ENCODE measurements at regions not wholly inside any gene's neighbourhood (a gene's known extent, or its start where the extent isn't known, plus 50 kb on each side); places are given as distances from the start of the nearest gene placed in this dataset.

DNA sequence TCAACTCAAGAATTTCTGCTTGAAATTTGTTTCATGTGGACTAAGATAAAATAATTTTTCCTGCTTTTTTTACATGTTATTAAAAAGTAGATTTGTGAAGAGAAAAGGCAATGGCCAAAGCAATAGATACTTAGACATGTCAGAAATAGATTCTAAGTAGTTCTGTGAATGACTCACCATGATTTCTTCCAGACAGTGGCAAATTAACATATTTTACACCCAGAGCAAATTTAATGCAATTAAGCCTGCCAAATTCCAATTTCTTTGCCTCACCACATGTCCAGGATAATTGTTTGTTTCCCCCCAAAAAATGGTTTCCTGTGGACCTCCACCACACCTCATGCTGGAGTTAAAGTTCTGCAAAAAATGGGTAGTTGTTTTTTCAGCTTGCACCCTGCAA is 651.4 kb downstream of the CETN3 start:
- no peaks in the 10 kb centered on the region for H3K79me1 ChIP-seq (ENCODE audit: low read depth in 1 of 2, low read length in 2 of 2)
- H3K18ac ChIP-seq (ENCODE audit: low read depth, low read length) = no peak overlapping the region
- no TSS peak for BruUV-seq (replicated peaks)
- ChIA-PET CTCF (no interaction called here), POLR2A (ENCODE audit: unreplicated experiment) (no interaction called here)
- no peak overlapping the region for H2BK15ac ChIP-seq (ENCODE audit: low read depth, low read length)
- dilution Hi-C loops (cut with HindIII; ENCODE audit: low sequenced_read_pairs, unreplicated experiment) (no loop called here), in situ Hi-C loops (cut with MboI; ENCODE audit: low sequenced_read_pairs) (no loop called here), intact Hi-C loops (cut with micrococcal nuclease) (no loop called here)
- peaks cover 2% of the 10 kb centered on the region; the same call in 1 of the 2 replicates for H3K9me3 ChIP-seq (ENCODE audit: control insufficient read depth, insufficient read depth, low read length)
- H4K91ac ChIP-seq (ENCODE audit: insufficient read depth, low read depth, low read length) = no peak overlapping the region
- H3K4me2 ChIP-seq (ENCODE audit: low read depth, low read length) = no peak overlapping the region
- no peak overlapping the region for H2BK20ac ChIP-seq (ENCODE audit: low read depth, low read length)
- H4K20me1 ChIP-seq (ENCODE audit: insufficient read depth, low read length) = no peaks in the 10 kb centered on the region
- H3K4me3 ChIP-seq (ENCODE audit: insufficient read depth, low read depth, low read length) = no peak overlapping the region
- ATAC-seq (ENCODE audit: low read depth) (no peak), DNase-seq (no peak)
- no peaks in the 10 kb centered on the region for H3K9me1 ChIP-seq (ENCODE audit: insufficient read depth, low read length)
- no peak overlapping the region for H3K14ac ChIP-seq (replicated peaks; ENCODE audit: low read depth, low read length)
- H4K8ac ChIP-seq (ENCODE audit: low read depth in 2 of 2, low read length in 2 of 2) = no peak overlapping the region
- H3K56ac ChIP-seq (ENCODE audit: extremely low read depth, insufficient read depth, low read length) = no peak overlapping the region
- no peak overlapping the region for H2AK5ac ChIP-seq (ENCODE audit: low read depth, low read length)
- H3K9ac ChIP-seq (ENCODE audit: low read depth, low read length) = no peak overlapping the region
- H3K23ac ChIP-seq (ENCODE audit: low read depth, low read length) = no peak overlapping the region
- H2AK9ac ChIP-seq (replicated peaks; ENCODE audit: low read depth, low read length, poor library complexity) = no peak overlapping the region
- H3K4me1 ChIP-seq (ENCODE audit: control insufficient read depth, insufficient read depth, low read length) = no peaks in the 10 kb centered on the region
- H2AFZ ChIP-seq (replicated peaks; ENCODE audit: low read length, poor library complexity) = no peak overlapping the region
- H3K36me3 ChIP-seq (ENCODE audit: control insufficient read depth, insufficient read depth, low read length) = no peaks in the 10 kb centered on the region
- H3K27ac ChIP-seq (ENCODE audit: insufficient read depth, low read length) = no peak overlapping the region
- H3K4ac ChIP-seq (ENCODE audit: low read depth, low read length) = no peak overlapping the region
- no peak overlapping the region for H2BK5ac ChIP-seq (ENCODE audit: low read depth, low read length, poor library complexity, severe bottlenecking)
- no peaks in the 10 kb centered on the region for H3K27me3 ChIP-seq (ENCODE audit: control insufficient read depth, insufficient read depth, low read length)
- H2BK120ac ChIP-seq (ENCODE audit: low read depth, low read length) = no peak overlapping the region
- TF ChIP-seq RAD21 (IDR thresholded peaks at IDR 0.05; ENCODE audit: low read length) (no peak), CHD1 (IDR thresholded peaks at IDR 0.05; ENCODE audit: low read depth, low read length) (no peak), MAFK (IDR thresholded peaks at IDR 0.05; ENCODE audit: low read depth, low read length) (no peak), MXI1 (IDR thresholded peaks at IDR 0.05; ENCODE audit: borderline replicate concordance, low read depth, low read length) (no peak), BHLHE40 (IDR thresholded peaks at IDR 0.05; ENCODE audit: low read depth, low read length) (no peak), POLR2A (IDR thresholded peaks at IDR 0.05; ENCODE audit: low read depth, low read length) (no peak), MAZ (IDR thresholded peaks at IDR 0.05; ENCODE audit: borderline replicate concordance, low read depth, low read length) (no peak), RFX5 (IDR thresholded peaks at IDR 0.05; ENCODE audit: low read depth, low read length) (no peak), FOS (IDR thresholded peaks at IDR 0.05; ENCODE audit: low read depth, low read length) (no peak), NFE2L2 (IDR thresholded peaks at IDR 0.05; ENCODE audit: low read depth, low read length) (no peak), CEBPB (IDR thresholded peaks at IDR 0.05; ENCODE audit: low read depth, low read length) (no peak), RCOR1 (IDR thresholded peaks at IDR 0.05; ENCODE audit: insufficient replicate concordance, low read length) (no peak), SMC3 (IDR thresholded peaks at IDR 0.05; ENCODE audit: low read depth, low read length) (no peak)
- TF ChIP-seq, protein P1, sequence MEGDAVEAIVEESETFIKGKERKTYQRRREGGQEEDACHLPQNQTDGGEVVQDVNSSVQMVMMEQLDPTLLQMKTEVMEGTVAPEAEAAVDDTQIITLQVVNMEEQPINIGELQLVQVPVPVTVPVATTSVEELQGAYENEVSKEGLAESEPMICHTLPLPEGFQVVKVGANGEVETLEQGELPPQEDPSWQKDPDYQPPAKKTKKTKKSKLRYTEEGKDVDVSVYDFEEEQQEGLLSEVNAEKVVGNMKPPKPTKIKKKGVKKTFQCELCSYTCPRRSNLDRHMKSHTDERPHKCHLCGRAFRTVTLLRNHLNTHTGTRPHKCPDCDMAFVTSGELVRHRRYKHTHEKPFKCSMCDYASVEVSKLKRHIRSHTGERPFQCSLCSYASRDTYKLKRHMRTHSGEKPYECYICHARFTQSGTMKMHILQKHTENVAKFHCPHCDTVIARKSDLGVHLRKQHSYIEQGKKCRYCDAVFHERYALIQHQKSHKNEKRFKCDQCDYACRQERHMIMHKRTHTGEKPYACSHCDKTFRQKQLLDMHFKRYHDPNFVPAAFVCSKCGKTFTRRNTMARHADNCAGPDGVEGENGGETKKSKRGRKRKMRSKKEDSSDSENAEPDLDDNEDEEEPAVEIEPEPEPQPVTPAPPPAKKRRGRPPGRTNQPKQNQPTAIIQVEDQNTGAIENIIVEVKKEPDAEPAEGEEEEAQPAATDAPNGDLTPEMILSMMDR (conservative IDR thresholded peaks at IDR 0.05; ENCODE audit: low read depth, low read length) = no peak
- TF ChIP-seq, protein P2, sequence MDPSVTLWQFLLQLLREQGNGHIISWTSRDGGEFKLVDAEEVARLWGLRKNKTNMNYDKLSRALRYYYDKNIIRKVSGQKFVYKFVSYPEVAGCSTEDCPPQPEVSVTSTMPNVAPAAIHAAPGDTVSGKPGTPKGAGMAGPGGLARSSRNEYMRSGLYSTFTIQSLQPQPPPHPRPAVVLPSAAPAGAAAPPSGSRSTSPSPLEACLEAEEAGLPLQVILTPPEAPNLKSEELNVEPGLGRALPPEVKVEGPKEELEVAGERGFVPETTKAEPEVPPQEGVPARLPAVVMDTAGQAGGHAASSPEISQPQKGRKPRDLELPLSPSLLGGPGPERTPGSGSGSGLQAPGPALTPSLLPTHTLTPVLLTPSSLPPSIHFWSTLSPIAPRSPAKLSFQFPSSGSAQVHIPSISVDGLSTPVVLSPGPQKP (IDR thresholded peaks at IDR 0.05; ENCODE audit: borderline replicate concordance, low read depth, low read length) = no peak
- TF ChIP-seq, protein P3, sequence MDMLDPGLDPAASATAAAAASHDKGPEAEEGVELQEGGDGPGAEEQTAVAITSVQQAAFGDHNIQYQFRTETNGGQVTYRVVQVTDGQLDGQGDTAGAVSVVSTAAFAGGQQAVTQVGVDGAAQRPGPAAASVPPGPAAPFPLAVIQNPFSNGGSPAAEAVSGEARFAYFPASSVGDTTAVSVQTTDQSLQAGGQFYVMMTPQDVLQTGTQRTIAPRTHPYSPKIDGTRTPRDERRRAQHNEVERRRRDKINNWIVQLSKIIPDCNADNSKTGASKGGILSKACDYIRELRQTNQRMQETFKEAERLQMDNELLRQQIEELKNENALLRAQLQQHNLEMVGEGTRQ (IDR thresholded peaks at IDR 0.05; ENCODE audit: low read depth, low read length) = no peak
- H4K5ac ChIP-seq (ENCODE audit: low read depth, low read length) = no peak overlapping the region
